CD4-positive, CD25-positive, alpha-beta regulatory T cell (primary cell): ENCODE measurements at regions not wholly inside any gene's neighbourhood (a gene's known extent, or its start where the extent isn't known, plus 50 kb on each side); places are given as distances from the start of the nearest gene placed in this dataset.

Source experiments
- ATAC-seq, 2 donors: fragments of 150-1000 bp; cut with Tn5 transposase; one replicate each; pipeline ENCODE4 v1.10.0; 2021; ENCODE audit warnings: low read depth in 2 of 2, moderate number of reproducible peaks in 2 of 2, moderate library complexity in 1 of 2
- DNase-seq, 3 donors: peaks; one replicate each; pipeline versions ENCODE4 v3.0.0 to v3.0.0-alpha.2; 2012 to 2022; ENCODE audit warnings: mixed read lengths in 1 of 3
- H3K27ac ChIP-seq: one replicate; pipeline ENCODE4 v1.7.0; 2013; ENCODE audit warnings: mild to moderate bottlenecking, low read length; ENCODE audit not compliant: insufficient read depth, poor library complexity, severe bottlenecking
- H3K27me3 ChIP-seq: one replicate; pipeline ENCODE4 v1.7.0; 2013; ENCODE audit warnings: low read length; ENCODE audit not compliant: control insufficient read depth, insufficient read depth
- H3K36me3 ChIP-seq: one replicate; pipeline ENCODE4 v1.7.0; 2013; ENCODE audit warnings: mild to moderate bottlenecking, low read length, moderate library complexity; ENCODE audit not compliant: control insufficient read depth, insufficient read depth
- H3K4me1 ChIP-seq: 2 replicates; pipeline ENCODE4 v1.7.0; 2013; ENCODE audit warnings: mild to moderate bottlenecking, low read length; ENCODE audit not compliant: insufficient read depth, control insufficient read depth, poor library complexity, severe bottlenecking
- H3K4me3 ChIP-seq: one replicate; pipeline ENCODE4 v1.7.0; 2013; ENCODE audit warnings: low read depth, mild to moderate bottlenecking, low read length, moderate library complexity
- H3K9me3 ChIP-seq, 2 experiments: 1 replicate in 1 of 2; 2 replicates in 1 of 2; pipeline ENCODE4 v1.7.0; 2013; ENCODE audit warnings: low read length in 2 of 2, mild to moderate bottlenecking in 1 of 2, moderate library complexity in 1 of 2; ENCODE audit not compliant: control insufficient read depth in 2 of 2
- H3K27ac Mint-ChIP-seq, 3 donors: one replicate each; pipeline ENCODE4 v1.8.0; 2020 to 2022; ENCODE audit warnings: mild to moderate bottlenecking in 3 of 3, mixed read lengths in 3 of 3, moderate library complexity in 2 of 3
- H3K27me3 Mint-ChIP-seq: one replicate; pipeline ENCODE4 v1.8.0; 2022; ENCODE audit warnings: mild to moderate bottlenecking, mixed read lengths
- H3K36me3 Mint-ChIP-seq: one replicate; pipeline ENCODE4 v1.8.0; 2020; ENCODE audit warnings: mixed read lengths
- H3K4me1 Mint-ChIP-seq, 4 donors: one replicate each; pipeline ENCODE4 v1.8.0; 2020 to 2022; ENCODE audit warnings: mixed read lengths in 4 of 4, mild to moderate bottlenecking in 1 of 4
- H3K4me3 Mint-ChIP-seq, 4 donors: one replicate each; pipeline ENCODE4 v1.8.0; 2020 to 2022; ENCODE audit warnings: mild to moderate bottlenecking in 4 of 4, mixed read lengths in 4 of 4, moderate library complexity in 3 of 4
- H3K9me3 Mint-ChIP-seq, 7 donors: one replicate each; pipeline ENCODE4 v1.8.0; 2020 to 2022; ENCODE audit warnings: mixed read lengths in 7 of 7, mild to moderate bottlenecking in 3 of 7, moderate library complexity in 2 of 7

- no peak for DNase-seq
- Histone ChIP-seq H3K9me3 (no peaks in the 10 kb centered on the region), H3K4me3 (no peak overlapping the region), H3K36me3 (no peaks in the 10 kb centered on the region), H3K27ac (no peak overlapping the region), H3K27me3 (no peaks in the 10 kb centered on the region), H3K4me1 (no peaks in the 10 kb centered on the region)
- Mint-ChIP-seq H3K4me1 (no peaks in the 10 kb centered on the region), H3K4me3 (no peak overlapping the region), H3K36me3 (no peaks in the 10 kb centered on the region), H3K9me3 (peaks cover 0 to 9% (median 2%) of the 10 kb centered on the region in 7 donors), H3K27ac (no peak overlapping the region), H3K27me3 (no peaks in the 10 kb centered on the region)
- no peak for ATAC-seq
These were observed 547.8 kb downstream of the TENT5A start for GRCh38 chr6:81204731-81205130.

- Mint-ChIP-seq H3K4me1 (no peaks in the 10 kb centered on the region), H3K4me3 (no peak overlapping the region), H3K9me3 (peaks cover 0 to 4% (median 1%) of the 10 kb centered on the region in 7 donors), H3K27ac (no peak overlapping the region), H3K36me3 (no peaks in the 10 kb centered on the region), H3K27me3 (no peaks in the 10 kb centered on the region)
- no peak overlapping the region for H3K27ac ChIP-seq
- no peaks in the 10 kb centered on the region for H3K27me3 ChIP-seq
- no peaks in the 10 kb centered on the region for H3K4me1 ChIP-seq
- H3K36me3 ChIP-seq: no peaks in the 10 kb centered on the region
- DNase-seq (no peak), ATAC-seq (no peak)
- no peak overlapping the region for H3K4me3 ChIP-seq
- no peaks in the 10 kb centered on the region for H3K9me3 ChIP-seq
These were observed 558.1 kb downstream of the TENT5A start for GRCh38 chr6:81194374-81194773.

DNA sequence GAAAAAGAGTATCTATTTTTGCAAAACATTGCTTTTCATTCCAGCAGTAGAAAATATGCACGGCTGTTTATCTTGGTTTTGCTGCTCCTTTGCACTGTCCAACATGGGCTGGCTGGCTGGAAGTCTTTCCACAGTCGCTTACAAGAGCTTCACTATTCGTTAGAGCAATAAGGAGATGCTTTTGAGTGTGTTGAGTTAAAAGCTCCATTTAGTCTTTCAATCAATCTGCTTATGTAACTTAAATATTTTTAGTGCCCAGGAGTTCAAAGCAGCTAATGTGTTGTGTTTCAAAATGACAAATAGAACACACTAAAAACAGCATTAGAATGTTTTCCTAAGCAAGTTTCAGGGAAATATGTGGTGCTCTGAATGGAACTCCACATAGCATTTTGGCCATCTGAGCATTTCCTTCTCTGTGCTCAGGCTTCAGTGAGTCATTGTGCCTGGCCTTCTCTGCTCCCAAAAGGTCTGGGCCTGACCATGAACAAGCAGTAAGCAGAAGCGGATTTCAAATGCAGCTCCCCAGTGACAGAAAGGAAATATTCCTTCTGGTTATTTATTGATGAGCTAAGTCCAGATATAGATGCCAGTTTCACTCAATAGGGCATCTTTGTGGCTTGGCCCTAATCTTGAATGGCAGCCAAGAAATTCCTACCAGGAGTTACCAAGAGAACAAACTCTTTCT is 580.3 kb downstream of the TENT5A start:
- Histone ChIP-seq H3K27ac (no peak overlapping the region), H3K27me3 (no peaks in the 10 kb centered on the region), H3K4me1 (no peaks in the 10 kb centered on the region), H3K36me3 (no peaks in the 10 kb centered on the region), H3K9me3 (no peaks in the 10 kb centered on the region), H3K4me3 (no peak overlapping the region)
- H3K4me1 Mint-ChIP-seq: no peaks in the 10 kb centered on the region
- H3K4me3 Mint-ChIP-seq: no peak overlapping the region
- H3K27ac Mint-ChIP-seq: no peak overlapping the region
- no peaks in the 10 kb centered on the region for H3K36me3 Mint-ChIP-seq
- H3K27me3 Mint-ChIP-seq: no peaks in the 10 kb centered on the region
- DNase-seq (no peak), ATAC-seq (no peak)
- H3K9me3 Mint-ChIP-seq: peaks cover 0 to 1% (median 0%) of the 10 kb centered on the region in 7 donors

- DNase-seq (no peak), ATAC-seq (no peak)
- Mint-ChIP-seq H3K27ac (no peak overlapping the region), H3K27me3 (no peaks in the 10 kb centered on the region), H3K9me3 (peaks cover 0 to 6% (median 0%) of the 10 kb centered on the region in 7 donors), H3K36me3 (no peaks in the 10 kb centered on the region), H3K4me3 (no peak overlapping the region), H3K4me1 (no peaks in the 10 kb centered on the region)
- Histone ChIP-seq H3K27ac (no peak overlapping the region), H3K27me3 (no peaks in the 10 kb centered on the region), H3K36me3 (no peaks in the 10 kb centered on the region), H3K4me3 (no peak overlapping the region), H3K9me3 (no peaks in the 10 kb centered on the region), H3K4me1 (no peaks in the 10 kb centered on the region)
These were observed 583.3 kb downstream of the TENT5A start for GRCh38 chr6:81169166-81169565.

- H3K27me3 Mint-ChIP-seq: no peaks in the 10 kb centered on the region
These were observed 585.7 kb downstream of the TENT5A start for GRCh38 chr6:81166770-81167169.

GRCh38 chr6:81158956-81159355 is 593.5 kb downstream of the TENT5A start:
- no peaks in the 10 kb centered on the region for H3K27me3 ChIP-seq
- DNase-seq: no peak
- H3K4me1 ChIP-seq: no peaks in the 10 kb centered on the region
- Mint-ChIP-seq H3K4me1 (no peaks in the 10 kb centered on the region), H3K4me3 (no peak overlapping the region), H3K36me3 (no peaks in the 10 kb centered on the region), H3K27ac (no peak overlapping the region), H3K9me3 (peaks cover 0 to 14% (median 3%) of the 10 kb centered on the region in 7 donors), H3K27me3 (no peaks in the 10 kb centered on the region)
- H3K9me3 ChIP-seq: no peaks in the 10 kb centered on the region
- H3K4me3 ChIP-seq: no peak overlapping the region
- no peak for ATAC-seq
- H3K36me3 ChIP-seq: no peaks in the 10 kb centered on the region
- no peak overlapping the region for H3K27ac ChIP-seq

More at GRCh38 chr6:81166770-81167169, 585.7 kb downstream of the TENT5A start:
- Histone ChIP-seq H3K4me1 (no peaks in the 10 kb centered on the region), H3K9me3 (no peaks in the 10 kb centered on the region), H3K27me3 (no peaks in the 10 kb centered on the region), H3K4me3 (no peak overlapping the region), H3K36me3 (no peaks in the 10 kb centered on the region), H3K27ac (no peak overlapping the region)
- Mint-ChIP-seq H3K27ac (no peak overlapping the region), H3K4me1 (no peaks in the 10 kb centered on the region), H3K4me3 (no peak overlapping the region), H3K9me3 (peaks cover 0 to 6% (median 0%) of the 10 kb centered on the region in 7 donors), H3K36me3 (no peaks in the 10 kb centered on the region)
- ATAC-seq: no peak
- no peak for DNase-seq

DNA sequence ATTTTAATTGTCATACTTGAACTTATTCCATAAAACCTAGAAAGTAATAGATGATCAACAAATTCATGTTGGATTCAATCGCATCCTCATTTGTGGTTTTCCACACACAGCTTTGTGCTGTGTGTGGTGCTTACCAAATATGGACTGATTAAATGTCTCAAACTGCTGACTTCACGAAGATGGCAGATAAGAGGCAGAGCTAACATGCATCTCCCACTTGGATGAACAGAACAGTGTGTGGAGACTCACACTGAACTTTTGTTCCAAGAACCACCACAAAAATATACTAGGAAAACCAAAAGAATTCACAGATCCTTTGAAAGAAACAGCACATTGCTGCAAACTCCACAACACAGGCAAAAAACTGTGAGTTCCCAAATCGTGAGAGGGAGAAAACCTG is 603.7 kb downstream of the TENT5A start:
- Mint-ChIP-seq H3K9me3 (peaks cover 0 to 19% (median 5%) of the 10 kb centered on the region in 7 donors), H3K27me3 (no peaks in the 10 kb centered on the region), H3K36me3 (no peaks in the 10 kb centered on the region), H3K27ac (no peak overlapping the region), H3K4me1 (no peaks in the 10 kb centered on the region), H3K4me3 (no peak overlapping the region)
- H3K4me3 ChIP-seq: no peak overlapping the region
- no peaks in the 10 kb centered on the region for H3K4me1 ChIP-seq
- H3K27ac ChIP-seq: no peak overlapping the region
- ATAC-seq (no peak), DNase-seq (no peak)
- H3K27me3 ChIP-seq: no peaks in the 10 kb centered on the region
- peaks cover 0 to 7% of the 10 kb centered on the region in 2 experiments for H3K9me3 ChIP-seq
- H3K36me3 ChIP-seq: no peaks in the 10 kb centered on the region

GRCh38 chr6:81145506-81145905 is 607.0 kb downstream of the TENT5A start:
- ATAC-seq (no peak), DNase-seq (no peak)
- Mint-ChIP-seq H3K4me3 (no peak overlapping the region), H3K9me3 (peaks cover 0 to 13% (median 1%) of the 10 kb centered on the region in 7 donors), H3K27ac (no peak overlapping the region), H3K36me3 (no peaks in the 10 kb centered on the region), H3K4me1 (no peaks in the 10 kb centered on the region), H3K27me3 (no peaks in the 10 kb centered on the region)
- no peaks in the 10 kb centered on the region for H3K36me3 ChIP-seq
- no peak overlapping the region for H3K4me3 ChIP-seq
- H3K9me3 ChIP-seq: peaks cover 0 to 3% of the 10 kb centered on the region in 2 experiments
- H3K27ac ChIP-seq: no peak overlapping the region
- no peaks in the 10 kb centered on the region for H3K27me3 ChIP-seq
- no peaks in the 10 kb centered on the region for H3K4me1 ChIP-seq
